GM12874 (cell line): ENCODE measurements at regions not wholly inside any gene's neighbourhood (a gene's known extent, or its start where the extent isn't known, plus 50 kb on each side); places are given as distances from the start of the nearest gene placed in this dataset.

Experiments
- TF ChIP-seq, protein P1 (sequence below): IDR thresholded peaks from 2 replicates; pipeline ENCODE4 v1.5.1; 2011; ENCODE audit warnings: low read depth, mild to moderate bottlenecking, control low read depth, low read length, moderate library complexity; ENCODE audit not compliant: insufficient read depth

DNA sequence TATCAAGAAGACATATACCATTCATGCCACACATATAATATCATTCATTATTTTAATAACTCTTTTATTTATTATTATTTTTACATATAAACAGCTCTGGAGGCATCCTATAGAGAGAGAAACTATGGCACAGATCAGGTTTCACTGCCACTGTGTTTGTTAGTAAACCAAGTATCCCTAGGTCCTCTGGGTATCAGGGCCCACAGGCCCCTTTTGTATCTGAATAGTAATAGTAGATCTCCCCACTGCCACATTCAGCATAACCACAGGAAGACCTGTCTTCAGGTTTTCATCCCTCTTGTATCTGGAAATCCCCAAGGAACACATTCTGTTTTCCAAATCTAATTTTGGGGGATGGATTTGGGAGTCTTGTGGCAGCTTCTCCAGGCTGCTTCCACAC lies 94.0 kb downstream of the SPATA31D1 start:
- TF ChIP-seq, protein P1, sequence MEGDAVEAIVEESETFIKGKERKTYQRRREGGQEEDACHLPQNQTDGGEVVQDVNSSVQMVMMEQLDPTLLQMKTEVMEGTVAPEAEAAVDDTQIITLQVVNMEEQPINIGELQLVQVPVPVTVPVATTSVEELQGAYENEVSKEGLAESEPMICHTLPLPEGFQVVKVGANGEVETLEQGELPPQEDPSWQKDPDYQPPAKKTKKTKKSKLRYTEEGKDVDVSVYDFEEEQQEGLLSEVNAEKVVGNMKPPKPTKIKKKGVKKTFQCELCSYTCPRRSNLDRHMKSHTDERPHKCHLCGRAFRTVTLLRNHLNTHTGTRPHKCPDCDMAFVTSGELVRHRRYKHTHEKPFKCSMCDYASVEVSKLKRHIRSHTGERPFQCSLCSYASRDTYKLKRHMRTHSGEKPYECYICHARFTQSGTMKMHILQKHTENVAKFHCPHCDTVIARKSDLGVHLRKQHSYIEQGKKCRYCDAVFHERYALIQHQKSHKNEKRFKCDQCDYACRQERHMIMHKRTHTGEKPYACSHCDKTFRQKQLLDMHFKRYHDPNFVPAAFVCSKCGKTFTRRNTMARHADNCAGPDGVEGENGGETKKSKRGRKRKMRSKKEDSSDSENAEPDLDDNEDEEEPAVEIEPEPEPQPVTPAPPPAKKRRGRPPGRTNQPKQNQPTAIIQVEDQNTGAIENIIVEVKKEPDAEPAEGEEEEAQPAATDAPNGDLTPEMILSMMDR, result no peak

DNA sequence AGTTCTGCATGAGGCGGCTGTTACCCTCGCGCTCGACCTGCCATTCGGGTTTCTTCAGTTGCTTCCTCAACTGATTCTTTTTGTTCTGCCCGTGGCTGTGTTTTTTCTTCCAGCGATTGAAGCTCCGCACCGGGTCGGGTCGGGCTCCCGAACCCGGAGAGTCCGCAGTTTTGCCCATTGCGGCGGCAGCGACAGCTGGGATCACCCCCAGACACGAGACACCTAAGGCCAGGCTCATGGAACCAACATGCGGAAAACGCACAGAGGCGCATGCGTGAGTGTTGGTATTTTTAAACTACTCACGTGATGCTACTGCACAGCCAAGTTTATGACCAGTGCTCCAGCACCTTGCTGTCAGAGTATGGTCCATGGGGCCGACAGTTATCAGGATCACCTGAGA lies 100.0 kb downstream of the SPATA31D1 start:
- TF ChIP-seq, protein P1, result no peak

DNA sequence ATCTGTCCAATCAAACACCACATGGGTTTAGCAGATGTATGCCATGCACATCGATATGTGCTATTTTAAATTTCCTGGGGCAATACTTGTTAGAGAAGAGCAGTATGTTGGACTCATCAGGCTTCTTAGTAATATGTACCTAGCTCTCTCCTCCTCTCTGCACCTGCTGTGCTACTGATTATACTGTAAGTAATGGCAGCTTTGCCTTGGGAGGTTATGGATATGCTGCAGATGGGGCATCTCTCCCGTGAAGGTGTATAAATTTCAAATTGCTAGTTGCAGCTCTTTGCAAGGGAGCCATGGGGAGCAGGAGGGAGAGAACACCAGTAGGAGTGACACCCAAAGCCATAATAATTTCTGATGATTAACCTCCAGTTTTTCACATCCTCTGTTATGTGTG lies 101.5 kb downstream of the SPATA31D1 start:
- TF ChIP-seq, protein P1, result no peak

DNA sequence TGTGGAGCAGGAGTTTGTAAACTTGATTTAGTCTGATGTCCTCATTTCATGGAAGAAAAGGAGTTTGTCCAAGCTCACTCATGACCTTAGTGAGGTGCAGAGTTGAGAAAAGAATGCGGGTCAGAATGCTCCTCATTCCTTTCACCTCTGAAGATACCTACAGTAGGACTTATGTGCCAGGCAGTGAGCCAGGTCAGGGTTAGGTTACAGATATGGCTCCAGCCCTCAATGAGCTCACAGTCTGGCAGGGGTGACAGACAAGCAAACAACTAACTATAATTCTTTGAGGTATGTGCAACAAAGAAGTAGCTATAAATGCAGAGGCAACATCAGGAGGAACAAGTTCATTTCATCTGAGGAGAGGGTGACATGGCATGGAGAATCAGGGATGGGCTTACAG lies 102.5 kb downstream of the SPATA31D1 start:
- TF ChIP-seq, protein P1, result no peak

DNA sequence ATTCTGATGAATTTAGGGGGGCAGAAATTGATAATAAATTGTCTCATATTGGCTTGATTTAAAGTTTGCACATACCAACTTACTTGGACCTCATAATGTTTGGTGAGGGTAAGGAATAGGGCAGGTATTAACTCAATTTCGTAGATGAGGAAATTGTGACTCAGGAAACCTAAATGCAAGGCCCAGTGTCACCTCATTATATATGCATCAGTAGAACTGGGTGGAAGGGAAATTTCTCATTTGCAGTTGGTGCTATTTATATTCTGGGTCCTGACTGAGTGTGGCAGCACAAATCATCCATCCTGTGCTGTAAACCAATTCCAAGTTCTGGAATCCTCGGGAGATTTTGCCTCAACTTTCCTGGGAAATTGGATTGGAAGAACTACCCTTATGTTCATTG lies 103.0 kb downstream of the SPATA31D1 start:
- TF ChIP-seq, protein P1, result no peak

DNA sequence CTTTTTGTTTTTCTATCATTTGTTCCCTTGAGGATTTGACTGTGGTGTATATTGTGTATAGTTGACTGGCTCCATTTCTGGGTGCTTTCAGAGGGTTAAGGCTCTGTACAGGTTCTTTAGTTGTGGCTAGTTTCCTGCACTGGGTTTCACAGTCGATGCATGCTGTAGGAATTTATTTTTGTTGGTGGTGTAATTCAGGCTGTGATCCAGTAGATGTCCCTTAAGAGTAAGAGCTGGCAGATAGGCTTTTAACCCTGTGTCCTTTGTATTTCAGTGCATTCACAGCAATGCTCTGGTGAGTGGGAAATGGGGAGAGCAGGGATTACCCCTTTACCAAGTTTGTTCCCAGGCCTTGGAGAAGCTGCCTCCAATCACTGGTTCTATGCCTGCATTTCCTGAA lies 112.9 kb downstream of the SPATA31D1 start:
- TF ChIP-seq, protein P1, result no peak

DNA sequence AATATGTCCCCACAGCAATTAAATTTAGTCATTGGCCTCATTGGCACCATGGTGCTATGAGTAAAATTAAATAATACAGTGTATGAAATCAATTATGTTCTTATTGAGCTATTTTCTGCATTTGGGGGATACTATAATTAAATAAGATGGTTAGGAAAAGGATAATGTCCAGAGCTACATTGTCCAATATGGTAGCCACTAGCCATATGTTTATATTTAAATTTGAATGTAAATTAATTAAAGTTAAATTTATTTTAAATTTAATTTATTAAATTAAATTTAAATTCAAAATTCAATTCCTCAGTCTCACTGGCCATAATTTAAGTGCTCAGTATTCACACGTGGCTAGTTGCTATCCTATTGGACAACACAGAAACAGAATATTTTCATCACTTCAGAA lies 115.7 kb downstream of the SPATA31D1 start:
- TF ChIP-seq, protein P1, result no peak

DNA sequence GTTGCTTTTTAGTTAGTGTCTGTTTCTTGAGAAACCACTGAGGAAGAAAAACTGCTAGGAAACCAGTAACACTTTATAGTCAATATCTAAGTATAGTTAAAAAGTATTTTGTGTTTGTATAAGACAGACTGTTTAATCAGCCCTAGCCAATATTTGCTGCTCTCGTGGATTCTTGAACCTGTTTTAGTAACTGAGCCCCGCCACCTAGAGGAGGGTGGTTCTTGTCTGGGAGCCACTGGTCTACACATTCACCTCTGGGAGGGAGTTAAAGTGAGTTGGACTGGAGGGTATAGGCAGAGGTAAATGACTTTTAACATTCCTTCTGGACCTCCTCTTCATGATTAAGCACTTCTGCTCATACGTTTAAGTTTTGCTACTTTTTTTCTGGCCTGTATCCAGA lies 117.2 kb downstream of the SPATA31D1 start:
- TF ChIP-seq, protein P1, result no peak
